CD4-positive, alpha-beta T cell treated with Interleukin-2 at 100 ng/mL for 4 hours (primary cell): ENCODE measurements at regions not wholly inside any gene's neighbourhood (a gene's known extent, or its start where the extent isn't known, plus 50 kb on each side); places are given as distances from the start of the nearest gene placed in this dataset.
"Not testable (repeated sequence)": the region's sequence is repeated elsewhere in the genome, so short reads cannot be mapped to it uniquely, and the experiment has no call there.

ENCODE experiments used
- DNase-seq: peaks from one replicate; pipeline ENCODE4 v3.0.0-alpha.2; 2020; ENCODE audit warnings: low spot score

GRCh38 chr10:85012305-85012704, 683.9 kb downstream of the CCSER2 start:
- DNase-seq: no peak

GRCh38 chr10:85026878-85027467, 698.6 kb downstream of the CCSER2 start:
- no peak for DNase-seq

DNA sequence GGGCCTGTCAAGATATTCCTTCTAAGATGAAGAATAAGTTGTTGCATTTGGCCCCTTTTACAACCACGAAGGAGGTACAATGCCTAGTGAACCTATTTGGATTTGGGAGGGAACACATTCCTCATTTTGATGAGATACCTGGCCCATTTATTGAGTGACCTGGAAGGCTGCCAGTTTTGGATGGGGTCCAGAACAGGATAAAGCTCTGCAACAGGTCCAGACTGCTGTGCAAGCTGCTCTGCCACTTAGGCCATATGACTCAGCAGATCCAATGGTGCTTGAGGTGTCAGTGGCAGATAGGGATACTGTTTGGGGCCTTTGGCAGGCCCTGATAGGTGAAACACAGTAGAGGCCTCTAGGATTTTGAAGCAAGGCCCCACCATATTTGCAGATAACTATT, 704.6 kb downstream of the CCSER2 start:
- DNase-seq: no peak

- DNase-seq: no peak
These were observed 708.3 kb downstream of the CCSER2 start for GRCh38 chr10:85036661-85037060.

GRCh38 chr10:85039311-85039710, 710.9 kb downstream of the CCSER2 start:
- no peak for DNase-seq

GRCh38 chr10:85043207-85043606, 714.8 kb downstream of the CCSER2 start:
- no peak for DNase-seq

DNA sequence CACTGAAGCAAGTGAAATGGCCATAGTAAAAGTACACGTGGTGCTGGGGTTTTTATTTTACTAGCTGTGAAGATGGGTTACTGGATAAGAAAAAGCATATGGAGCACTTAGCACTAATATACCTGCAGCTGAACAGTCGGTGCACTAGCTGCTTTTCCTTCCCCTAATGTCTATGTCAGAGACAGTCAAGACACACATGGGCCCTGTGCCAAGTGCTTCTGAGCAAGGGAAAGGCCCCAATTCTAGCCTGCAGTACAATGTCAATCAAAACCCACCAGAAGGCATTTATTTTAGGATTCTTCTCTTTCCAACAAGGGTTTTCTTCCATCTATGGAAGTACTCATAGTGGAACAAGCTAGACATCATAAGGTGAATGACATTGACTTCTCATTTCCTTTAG, 716.7 kb downstream of the CCSER2 start:
- DNase-seq: no peak

- no peak for DNase-seq
These were observed 718.9 kb downstream of the CCSER2 start for GRCh38 chr10:85047170-85047834.

GRCh38 chr10:85047979-85048378, 719.6 kb downstream of the CCSER2 start:
- DNase-seq: no peak

DNA sequence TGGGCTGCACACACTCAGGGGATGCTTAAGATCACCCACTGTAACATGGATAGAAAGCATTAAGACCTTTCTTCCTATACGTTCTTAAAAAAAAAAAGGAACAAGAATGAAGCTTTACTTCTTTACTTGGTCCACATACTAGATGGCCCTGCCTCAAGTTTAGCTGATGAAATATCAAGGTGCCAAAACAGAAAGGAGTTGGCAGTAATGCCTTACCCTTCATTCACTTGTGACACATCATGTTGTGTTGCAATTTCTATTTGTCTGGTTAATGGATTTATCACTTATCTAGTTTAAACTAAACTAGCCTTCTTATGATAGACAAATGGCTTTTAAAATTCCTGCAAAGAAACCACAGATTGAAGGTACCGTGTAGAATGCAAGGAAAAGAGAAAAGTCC, 720.3 kb downstream of the CCSER2 start:
- no peak for DNase-seq

DNA sequence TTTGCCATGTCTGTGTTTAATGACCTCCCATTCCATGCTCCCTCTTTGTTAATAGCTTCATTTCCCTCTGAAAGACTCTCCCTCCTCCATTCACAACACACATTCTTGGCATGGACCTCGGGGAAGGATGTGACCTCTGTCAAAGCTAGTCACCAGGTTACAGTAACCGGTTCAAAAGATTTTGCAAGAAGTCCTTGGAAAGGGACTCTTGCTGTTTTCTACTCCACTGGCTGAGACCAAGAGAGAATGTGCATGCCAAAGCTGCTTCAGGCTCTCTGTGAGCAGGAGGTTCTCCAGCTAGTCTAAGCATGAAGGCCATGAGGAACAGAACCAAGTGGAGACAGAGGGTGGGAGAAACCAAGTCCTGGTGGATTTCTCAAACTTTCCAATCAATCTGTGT, 732.6 kb downstream of the CCSER2 start:
- no peak for DNase-seq

- no peak for DNase-seq
These were observed 733.0 kb downstream of the CCSER2 start for GRCh38 chr10:85061401-85061800.

- DNase-seq: no peak
These were observed 739.6 kb downstream of the CCSER2 start for GRCh38 chr10:85067955-85068354.

- DNase-seq: no peak
These were observed 752.5 kb downstream of the CCSER2 start for GRCh38 chr10:85080934-85081333.

GRCh38 chr10:85098835-85099521, 770.6 kb downstream of the CCSER2 start:
- DNase-seq: no peak

GRCh38 chr10:85100495-85100894, 772.1 kb downstream of the CCSER2 start:
- DNase-seq: no peak

DNA sequence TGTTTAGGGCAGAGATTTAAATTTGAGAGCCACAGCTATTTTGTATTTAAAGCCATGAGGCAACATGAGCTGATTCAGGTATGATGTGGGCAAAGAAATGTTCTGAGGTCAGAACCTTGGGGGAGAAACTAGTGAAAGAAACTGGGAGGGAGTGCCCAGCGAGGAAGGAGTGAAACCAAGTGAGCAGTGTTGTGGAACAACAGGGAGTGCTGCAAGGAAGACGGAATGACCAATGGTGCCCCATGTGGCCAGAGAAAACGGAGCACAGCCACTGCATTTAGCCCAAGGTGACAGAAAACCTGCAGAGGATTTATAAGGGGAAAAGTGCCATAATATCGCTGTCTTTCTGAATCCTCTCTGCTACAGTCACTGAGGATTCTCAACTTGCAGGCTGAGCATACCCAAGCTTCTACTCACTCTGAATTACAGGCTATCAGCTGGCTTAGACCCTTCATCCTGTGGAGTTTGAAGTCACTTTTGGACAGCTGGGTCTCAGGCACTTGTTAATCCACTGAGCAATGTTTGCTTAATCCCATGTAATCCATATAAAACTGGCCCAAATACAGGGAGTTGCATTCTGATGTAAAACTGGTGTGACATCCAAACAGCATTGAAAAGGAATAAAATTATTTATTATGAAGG, 777.3 kb downstream of the CCSER2 start:
- no peak for DNase-seq

DNA sequence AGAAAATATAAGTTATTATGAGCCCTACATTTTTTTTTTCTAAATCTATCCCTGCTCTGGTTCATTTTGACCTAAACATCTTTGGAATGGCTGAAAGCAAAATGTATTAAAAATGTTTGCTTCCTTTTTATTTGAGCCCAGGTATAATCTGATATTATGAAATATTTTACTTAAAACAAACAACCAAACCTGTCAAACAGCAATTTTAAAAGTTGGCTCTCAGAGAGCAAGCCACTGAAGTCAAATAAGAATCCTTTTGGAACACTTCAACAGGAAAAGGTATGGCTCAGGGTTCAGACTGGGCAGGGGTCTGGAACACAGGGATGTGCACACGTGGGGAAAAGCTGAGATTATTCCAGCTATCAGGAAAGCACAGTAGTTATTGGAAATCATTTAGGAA, 782.9 kb downstream of the CCSER2 start:
- no peak for DNase-seq

GRCh38 chr10:85124603-85125051, 796.2 kb downstream of the CCSER2 start:
- DNase-seq: no peak

GRCh38 chr10:85137253-85137652, 808.9 kb downstream of the CCSER2 start:
- no peak for DNase-seq

DNA sequence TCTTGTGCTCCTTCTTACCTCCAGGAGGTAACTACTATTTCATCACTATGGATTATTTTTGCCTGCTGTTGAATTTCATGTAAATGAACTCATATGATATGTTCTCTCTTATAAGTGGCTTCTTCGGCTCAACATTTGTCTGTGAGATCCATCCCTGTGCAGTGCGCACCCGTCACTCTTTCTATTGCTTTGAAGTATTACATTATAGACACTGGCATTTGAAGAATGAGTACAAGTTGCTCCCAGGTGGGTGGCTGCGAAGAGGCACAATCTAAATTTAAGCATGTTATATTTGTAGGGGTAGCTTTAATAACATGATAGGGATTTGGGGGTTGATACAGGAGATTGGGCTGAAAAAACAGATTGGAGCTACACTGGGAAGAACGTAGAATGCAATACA, 809.7 kb downstream of the CCSER2 start:
- DNase-seq: no peak

DNA sequence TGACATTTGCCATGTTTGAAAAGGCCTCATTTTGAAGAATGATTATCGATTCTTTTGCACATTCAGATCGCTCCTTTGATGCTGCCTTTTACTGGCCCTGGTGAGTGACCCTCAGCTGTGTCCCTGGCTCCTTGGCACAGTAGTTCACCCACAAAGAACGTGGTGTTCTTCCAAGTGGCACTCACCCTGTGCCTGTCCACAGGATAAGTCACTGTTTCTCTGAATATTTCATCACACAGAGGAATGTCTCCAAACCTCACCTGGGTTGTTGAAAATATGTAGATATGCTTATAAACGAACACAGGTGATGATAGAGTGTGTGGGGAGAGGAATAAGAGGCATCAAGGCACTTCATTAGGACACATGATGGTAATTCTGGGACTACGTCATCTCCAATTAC, 810.7 kb downstream of the CCSER2 start:
- no peak for DNase-seq

DNA sequence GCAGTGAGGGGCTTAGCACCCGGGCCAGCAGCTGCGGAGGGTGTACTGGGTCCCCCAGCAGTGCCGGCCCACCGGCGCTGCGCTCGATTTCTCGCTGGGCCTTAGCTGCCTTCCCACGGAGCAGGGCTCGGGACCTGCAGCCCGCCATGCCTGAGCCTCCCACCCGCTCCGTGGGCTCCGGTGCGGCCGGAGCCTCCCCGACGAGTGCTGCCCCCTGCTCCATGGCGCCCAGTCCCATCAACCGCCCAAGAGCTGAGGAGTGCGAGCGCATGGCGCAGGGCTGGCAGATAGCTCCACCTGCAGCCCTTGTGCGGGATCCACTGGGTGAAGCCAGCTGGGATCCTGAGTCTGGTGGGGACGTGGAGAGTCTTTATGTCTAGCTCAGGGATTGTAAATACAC, 813.1 kb downstream of the CCSER2 start:
- not testable (repeated sequence) for DNase-seq
